ENCODE measurements at regions not wholly inside any gene's neighbourhood (a gene's known extent, or its start where the extent isn't known, plus 50 kb on each side); places are given as distances from the start of the nearest gene placed in this dataset.

DNA sequence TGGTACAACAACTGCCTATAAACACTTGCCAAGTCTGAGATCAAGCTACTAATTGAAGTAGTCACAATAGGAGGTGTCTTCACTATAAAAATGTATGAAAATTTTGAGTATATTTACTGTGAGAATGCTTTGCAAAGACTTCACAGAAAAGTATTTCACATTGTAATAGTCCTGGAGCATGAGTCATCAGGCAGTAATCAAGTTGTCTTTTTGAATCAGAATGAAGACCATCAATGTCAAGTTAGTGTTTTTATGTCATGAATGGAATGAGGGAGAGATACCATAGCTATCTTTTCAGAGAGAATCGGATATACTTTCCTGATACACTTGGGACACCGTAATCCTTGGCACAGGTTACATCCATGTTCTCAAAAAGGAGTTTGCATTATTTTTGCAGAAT lies 466.9 kb upstream of the ARRDC3 start:
- ATAC-seq, result no peak
- H3K36me3 ChIP-seq, result no peaks in the 10 kb centered on the region
- no peak overlapping the region for H3K4me3 ChIP-seq
- H3K9me3 ChIP-seq, result no peaks in the 10 kb centered on the region
- WGBS, 2 donors (ENCODE audit: low coverage in 1 of 2), result 69 to 85% methylated on average over 2 of the region's 2 CpGs
- TF ChIP-seq POLR2AphosphoS5 (IDR thresholded peaks at IDR 0.05) (no peak), POLR2A (IDR thresholded peaks at IDR 0.05) (no peak), CTCF (IDR thresholded peaks at IDR 0.05) (no peak), EP300 (IDR thresholded peaks at IDR 0.05) (no peak)
- H3K27ac ChIP-seq, result no peak overlapping the region
- H3K27me3 ChIP-seq, result no peaks in the 10 kb centered on the region
- no peaks in the 10 kb centered on the region for H3K4me1 ChIP-seq

DNA sequence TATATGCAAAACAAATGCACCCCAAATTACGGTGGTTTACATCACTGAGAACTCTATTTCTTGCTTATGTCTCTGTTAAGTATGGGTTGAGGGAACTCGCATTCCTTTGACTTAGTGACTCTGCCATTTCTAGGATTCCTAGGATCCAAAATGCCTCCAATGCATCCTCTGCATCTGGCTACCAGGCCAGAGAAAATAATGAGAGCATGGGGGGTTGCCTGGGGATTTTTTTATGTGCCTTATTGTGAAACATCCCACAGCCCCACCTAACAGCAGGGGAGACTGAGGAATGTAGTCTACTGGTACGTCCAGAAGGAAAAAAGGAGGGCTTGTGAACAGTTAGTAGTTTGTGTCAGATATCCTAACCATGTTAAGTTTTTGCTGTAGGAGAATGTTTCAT lies 466.0 kb upstream of the ARRDC3 start:
- ATAC-seq, result no peak
- H3K36me3 ChIP-seq, result no peaks in the 10 kb centered on the region
- H3K27me3 ChIP-seq, result no peaks in the 10 kb centered on the region

GRCh38 chr5:91848453-91848852 lies 465.3 kb upstream of the ARRDC3 start:
- Histone ChIP-seq H3K9me3 (no peaks in the 10 kb centered on the region), H3K27me3 (no peaks in the 10 kb centered on the region), H3K27ac (no peak overlapping the region), H3K4me3 (no peak overlapping the region), H3K4me1 (no peaks in the 10 kb centered on the region), H3K36me3 (no peaks in the 10 kb centered on the region)
- TF ChIP-seq EP300 (IDR thresholded peaks at IDR 0.05) (no peak), POLR2AphosphoS5 (IDR thresholded peaks at IDR 0.05) (no peak), POLR2A (IDR thresholded peaks at IDR 0.05) (no peak), CTCF (IDR thresholded peaks at IDR 0.05) (no peak)
- WGBS, 2 donors (ENCODE audit: low coverage in 1 of 2), result 69 to 75% methylated on average over 3 of the region's 3 CpGs
- no peak for ATAC-seq

More for the DNA sequence above, 466.0 kb upstream of the ARRDC3 start:
- Histone ChIP-seq H3K9me3 (no peaks in the 10 kb centered on the region), H3K4me1 (no peaks in the 10 kb centered on the region), H3K27ac (no peak overlapping the region), H3K4me3 (no peak overlapping the region)
- TF ChIP-seq POLR2AphosphoS5 (IDR thresholded peaks at IDR 0.05) (no peak), POLR2A (IDR thresholded peaks at IDR 0.05) (no peak), CTCF (IDR thresholded peaks at IDR 0.05) (no peak), EP300 (IDR thresholded peaks at IDR 0.05) (no peak)
- 81 to 83% methylated on average over 3 of the region's 3 CpGs for WGBS, 2 donors (ENCODE audit: low coverage in 1 of 2)

DNA sequence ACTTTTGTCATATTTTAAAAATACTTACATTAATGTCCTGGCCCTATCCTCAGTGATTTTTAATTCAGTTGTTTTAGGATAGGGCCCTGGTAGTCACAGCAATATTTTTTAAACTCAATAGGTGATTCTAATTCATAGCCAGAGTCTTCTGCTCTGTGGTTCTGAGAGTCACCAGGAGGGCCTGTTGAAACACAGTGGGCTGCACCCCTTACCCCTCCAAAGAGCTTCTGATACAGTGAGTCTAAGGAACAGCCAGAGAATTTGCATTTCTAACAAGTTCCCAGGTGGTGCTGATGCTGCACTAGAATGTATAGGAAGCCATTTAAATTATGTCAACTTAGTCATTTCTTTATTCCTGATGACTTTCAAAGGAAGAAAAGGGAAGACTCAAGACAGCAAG lies 458.3 kb upstream of the ARRDC3 start:
- no peaks in the 10 kb centered on the region for H3K36me3 ChIP-seq
- no peak for ATAC-seq
- H3K27ac ChIP-seq, result no peak overlapping the region
- no peaks in the 10 kb centered on the region for H3K4me1 ChIP-seq
- TF ChIP-seq EP300 (IDR thresholded peaks at IDR 0.05) (no peak), CTCF (IDR thresholded peaks at IDR 0.05) (no peak), POLR2AphosphoS5 (IDR thresholded peaks at IDR 0.05) (no peak), POLR2A (IDR thresholded peaks at IDR 0.05) (no peak)
- no peaks in the 10 kb centered on the region for H3K27me3 ChIP-seq
- no peaks in the 10 kb centered on the region for H3K9me3 ChIP-seq
- H3K4me3 ChIP-seq, result no peak overlapping the region

GRCh38 chr5:91840412-91840811 lies 457.3 kb upstream of the ARRDC3 start:
- Histone ChIP-seq H3K4me1 (no peaks in the 10 kb centered on the region), H3K27ac (no peak overlapping the region), H3K9me3 (no peaks in the 10 kb centered on the region), H3K4me3 (no peak overlapping the region), H3K27me3 (no peaks in the 10 kb centered on the region), H3K36me3 (no peaks in the 10 kb centered on the region)
- ATAC-seq, result no peak
- TF ChIP-seq EP300 (IDR thresholded peaks at IDR 0.05) (no peak), POLR2A (IDR thresholded peaks at IDR 0.05) (no peak), CTCF (IDR thresholded peaks at IDR 0.05) (no peak), POLR2AphosphoS5 (IDR thresholded peaks at IDR 0.05) (no peak)
- 69 to 81% methylated on average over 4 of the region's 4 CpGs for WGBS, 2 donors (ENCODE audit: low coverage in 1 of 2)
